ENCODE measurements at regions not wholly inside any gene's neighbourhood (a gene's known extent, or its start where the extent isn't known, plus 50 kb on each side); places are given as distances from the start of the nearest gene placed in this dataset.

DNA sequence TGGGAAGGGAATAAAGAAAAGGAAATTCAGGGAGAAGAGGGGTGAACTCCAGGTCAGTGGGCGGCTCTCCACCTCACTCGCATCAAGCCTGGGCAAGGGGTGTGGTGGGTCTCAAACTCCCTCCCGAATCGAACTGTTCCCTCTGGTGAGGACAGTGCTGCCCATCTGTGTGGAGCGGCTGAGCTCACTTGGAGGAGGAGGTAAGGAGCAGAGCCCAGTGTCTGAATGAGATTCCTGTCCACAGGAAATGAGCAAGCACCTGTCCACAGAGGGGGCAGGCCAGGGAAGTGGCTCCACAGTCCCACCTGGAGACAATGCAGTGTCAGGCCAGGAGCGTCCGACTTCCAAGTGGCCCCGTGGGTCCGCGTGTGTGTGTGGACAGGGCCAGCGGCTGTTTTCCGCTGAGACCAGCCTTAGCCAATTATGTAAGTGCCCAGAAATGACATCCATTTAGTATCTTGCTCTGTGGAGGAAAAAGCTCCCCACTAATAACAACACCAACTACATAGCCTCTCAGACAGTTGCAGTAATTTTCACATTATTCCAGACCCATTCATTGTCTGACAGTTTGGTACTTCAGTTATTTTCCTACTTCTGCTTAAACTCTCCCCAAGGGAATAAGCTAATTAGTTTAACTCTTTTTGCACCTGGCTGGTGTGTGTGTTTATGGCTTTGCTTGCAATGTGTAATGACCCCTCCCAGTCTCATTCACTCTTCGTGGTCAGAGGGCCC, 114.6 kb downstream of the SOX1 start (continued):
- TF ChIP-seq SP1 (IDR thresholded peaks at IDR 0.05; ENCODE audit: low read depth, low read length) (no peak), EGR1 (IDR thresholded peaks at IDR 0.05; ENCODE audit: borderline replicate concordance, low read depth, low read length) (no peak)
